GM19324 (cell line): ENCODE measurements at regions not wholly inside any gene's neighbourhood (a gene's known extent, or its start where the extent isn't known, plus 50 kb on each side); places are given as distances from the start of the nearest gene placed in this dataset.

Experiments
- ATAC-seq: cut with Tn5 transposase; IDR thresholded peaks from one replicate; pipeline ENCODE4 v1.9.1; 2021; ENCODE audit warnings: mild to moderate bottlenecking, moderate library complexity; ENCODE audit not compliant: unreplicated experiment, low FRiP score

- no peak for ATAC-seq
Observed at GRCh38 chr13:76160961-76161925, 525.1 kb downstream of the LMO7 start.

GRCh38 chr13:76160506-76160905, 524.4 kb downstream of the LMO7 start:
- ATAC-seq: no peak

GRCh38 chr13:76157926-76158325, 521.8 kb downstream of the LMO7 start:
- ATAC-seq: no peak

- no peak for ATAC-seq
Observed at GRCh38 chr13:76153239-76153638, 517.1 kb downstream of the LMO7 start.

- ATAC-seq: no peak
Observed at GRCh38 chr13:76148926-76149325, 512.8 kb downstream of the LMO7 start.

- no peak for ATAC-seq
Observed at GRCh38 chr13:76148374-76148773, 512.2 kb downstream of the LMO7 start.

GRCh38 chr13:76132532-76132931, 496.4 kb downstream of the LMO7 start:
- no peak for ATAC-seq

- ATAC-seq: no peak
Observed at GRCh38 chr13:76131551-76131950, 495.4 kb downstream of the LMO7 start.

- ATAC-seq: no peak
Observed at GRCh38 chr13:76129305-76130000, 493.3 kb downstream of the LMO7 start.

- no peak for ATAC-seq
Observed at GRCh38 chr13:76127922-76128321, 491.8 kb downstream of the LMO7 start.

GRCh38 chr13:76123548-76123947, 487.4 kb downstream of the LMO7 start:
- no peak for ATAC-seq

GRCh38 chr13:76116751-76117360, 480.7 kb downstream of the LMO7 start:
- ATAC-seq: no peak

GRCh38 chr13:76106763-76107162, 470.6 kb downstream of the LMO7 start:
- no peak for ATAC-seq

- ATAC-seq: no peak
Observed at GRCh38 chr13:76094645-76095044, 458.5 kb downstream of the LMO7 start.

GRCh38 chr13:76091076-76091475, 454.9 kb downstream of the LMO7 start:
- ATAC-seq: no peak

- ATAC-seq: no peak
Observed at GRCh38 chr13:76086729-76087128, 450.6 kb downstream of the LMO7 start.

GRCh38 chr13:76067850-76068249, 431.7 kb downstream of the LMO7 start:
- ATAC-seq: no peak

GRCh38 chr13:76053181-76053580, 417.1 kb downstream of the LMO7 start:
- ATAC-seq: no peak

- ATAC-seq: no peak
Observed at GRCh38 chr13:76049376-76049746, 413.2 kb downstream of the LMO7 start.

GRCh38 chr13:76048675-76049375, 412.7 kb downstream of the LMO7 start:
- no peak for ATAC-seq

GRCh38 chr13:76048131-76048530, 412.0 kb downstream of the LMO7 start:
- ATAC-seq: no peak
